ENCODE measurements at regions not wholly inside any gene's neighbourhood (a gene's known extent, or its start where the extent isn't known, plus 50 kb on each side); places are given as distances from the start of the nearest gene placed in this dataset.

- TF ChIP-seq TCF4 (CRISPR knock-in tag; IDR thresholded peaks at IDR 0.05; ENCODE audit: borderline replicate concordance) (no peak), ZNF565 (CRISPR knock-in tag; conservative IDR thresholded peaks at IDR 0.05; ENCODE audit: low read depth) (no peak), ISL1 (CRISPR knock-in tag; IDR thresholded peaks at IDR 0.05) (no peak), ZC3H10 (CRISPR knock-in tag; IDR thresholded peaks at IDR 0.05) (no peak), ZFP30 (CRISPR knock-in tag; IDR thresholded peaks at IDR 0.05) (no peak), CSRNP3 (CRISPR knock-in tag; IDR thresholded peaks at IDR 0.05) (no peak)
- TF ChIP-seq, protein P1, sequence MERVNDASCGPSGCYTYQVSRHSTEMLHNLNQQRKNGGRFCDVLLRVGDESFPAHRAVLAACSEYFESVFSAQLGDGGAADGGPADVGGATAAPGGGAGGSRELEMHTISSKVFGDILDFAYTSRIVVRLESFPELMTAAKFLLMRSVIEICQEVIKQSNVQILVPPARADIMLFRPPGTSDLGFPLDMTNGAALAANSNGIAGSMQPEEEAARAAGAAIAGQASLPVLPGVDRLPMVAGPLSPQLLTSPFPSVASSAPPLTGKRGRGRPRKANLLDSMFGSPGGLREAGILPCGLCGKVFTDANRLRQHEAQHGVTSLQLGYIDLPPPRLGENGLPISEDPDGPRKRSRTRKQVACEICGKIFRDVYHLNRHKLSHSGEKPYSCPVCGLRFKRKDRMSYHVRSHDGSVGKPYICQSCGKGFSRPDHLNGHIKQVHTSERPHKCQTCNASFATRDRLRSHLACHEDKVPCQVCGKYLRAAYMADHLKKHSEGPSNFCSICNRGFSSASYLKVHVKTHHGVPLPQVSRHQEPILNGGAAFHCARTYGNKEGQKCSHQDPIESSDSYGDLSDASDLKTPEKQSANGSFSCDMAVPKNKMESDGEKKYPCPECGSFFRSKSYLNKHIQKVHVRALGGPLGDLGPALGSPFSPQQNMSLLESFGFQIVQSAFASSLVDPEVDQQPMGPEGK (CRISPR knock-in tag; IDR thresholded peaks at IDR 0.05; ENCODE audit: borderline replicate concordance), result no peak
These were observed 167.3 kb upstream of the THBS1 start for GRCh38 chr15:39413558-39413957.
